ENCODE measurements at regions not wholly inside any gene's neighbourhood (a gene's known extent, or its start where the extent isn't known, plus 50 kb on each side); places are given as distances from the start of the nearest gene placed in this dataset.

GRCh38 chr2:192773044-192773443 is 578.3 kb upstream of the TMEFF2 start (continued):
- TF ChIP-seq, protein P1, sequence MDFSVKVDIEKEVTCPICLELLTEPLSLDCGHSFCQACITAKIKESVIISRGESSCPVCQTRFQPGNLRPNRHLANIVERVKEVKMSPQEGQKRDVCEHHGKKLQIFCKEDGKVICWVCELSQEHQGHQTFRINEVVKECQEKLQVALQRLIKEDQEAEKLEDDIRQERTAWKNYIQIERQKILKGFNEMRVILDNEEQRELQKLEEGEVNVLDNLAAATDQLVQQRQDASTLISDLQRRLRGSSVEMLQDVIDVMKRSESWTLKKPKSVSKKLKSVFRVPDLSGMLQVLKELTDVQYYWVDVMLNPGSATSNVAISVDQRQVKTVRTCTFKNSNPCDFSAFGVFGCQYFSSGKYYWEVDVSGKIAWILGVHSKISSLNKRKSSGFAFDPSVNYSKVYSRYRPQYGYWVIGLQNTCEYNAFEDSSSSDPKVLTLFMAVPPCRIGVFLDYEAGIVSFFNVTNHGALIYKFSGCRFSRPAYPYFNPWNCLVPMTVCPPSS (IDR thresholded peaks at IDR 0.05) = no peak
- TF ChIP-seq ZNF235 (CRISPR knock-in tag; IDR thresholded peaks at IDR 0.05; ENCODE audit: borderline replicate concordance) (no peak), TAF15 (IDR thresholded peaks at IDR 0.05; ENCODE audit: low read depth, low read length, poor library complexity, severe bottlenecking) (no peak), NR2F6 (IDR thresholded peaks at IDR 0.05) (no peak), NR2F6 (CRISPR knock-in tag; IDR thresholded peaks at IDR 0.05) (peak; percentile 34; the same call in 1 of the 2 replicates), SMC3 (IDR thresholded peaks at IDR 0.05; ENCODE audit: low read length) (peak; percentile 3; the same call in 1 of the 2 replicates), CC2D1A (CRISPR knock-in tag; IDR thresholded peaks at IDR 0.05) (no peak), ZNF670 (CRISPR knock-in tag; IDR thresholded peaks at IDR 0.05; ENCODE audit: borderline replicate concordance) (no peak), KLF16 (CRISPR knock-in tag; IDR thresholded peaks at IDR 0.05) (0 out of 4 replicates have a peak, but pooled peaks of 1 of the 2 experiments have one; percentile 33), HDAC1 (CRISPR knock-in tag; IDR thresholded peaks at IDR 0.05) (peak; percentile 62; the same call in 1 of the 2 replicates), CREB1 (IDR thresholded peaks at IDR 0.05) (no peak), CREB1 (CRISPR knock-in tag; IDR thresholded peaks at IDR 0.05) (no peak), FOXP4 (CRISPR knock-in tag; IDR thresholded peaks at IDR 0.05) (peak; percentile 47), ZNF350 (CRISPR knock-in tag; IDR thresholded peaks at IDR 0.05; ENCODE audit: borderline replicate concordance, low read depth) (0 out of 2 replicates have a peak, but pooled peaks have one; percentile 22), POGZ (CRISPR knock-in tag; IDR thresholded peaks at IDR 0.05) (0 out of 2 replicates have a peak, but pooled peaks have one; percentile 35), HNF4A (CRISPR knock-in tag; IDR thresholded peaks at IDR 0.05) (peak; percentile 95), PCBP1 (IDR thresholded peaks at IDR 0.05; ENCODE audit: borderline replicate concordance, low read depth, low read length) (no peak), BCL6 (CRISPR knock-in tag; IDR thresholded peaks at IDR 0.05) (peak; percentile 84)
- TF ChIP-seq, protein P2, sequence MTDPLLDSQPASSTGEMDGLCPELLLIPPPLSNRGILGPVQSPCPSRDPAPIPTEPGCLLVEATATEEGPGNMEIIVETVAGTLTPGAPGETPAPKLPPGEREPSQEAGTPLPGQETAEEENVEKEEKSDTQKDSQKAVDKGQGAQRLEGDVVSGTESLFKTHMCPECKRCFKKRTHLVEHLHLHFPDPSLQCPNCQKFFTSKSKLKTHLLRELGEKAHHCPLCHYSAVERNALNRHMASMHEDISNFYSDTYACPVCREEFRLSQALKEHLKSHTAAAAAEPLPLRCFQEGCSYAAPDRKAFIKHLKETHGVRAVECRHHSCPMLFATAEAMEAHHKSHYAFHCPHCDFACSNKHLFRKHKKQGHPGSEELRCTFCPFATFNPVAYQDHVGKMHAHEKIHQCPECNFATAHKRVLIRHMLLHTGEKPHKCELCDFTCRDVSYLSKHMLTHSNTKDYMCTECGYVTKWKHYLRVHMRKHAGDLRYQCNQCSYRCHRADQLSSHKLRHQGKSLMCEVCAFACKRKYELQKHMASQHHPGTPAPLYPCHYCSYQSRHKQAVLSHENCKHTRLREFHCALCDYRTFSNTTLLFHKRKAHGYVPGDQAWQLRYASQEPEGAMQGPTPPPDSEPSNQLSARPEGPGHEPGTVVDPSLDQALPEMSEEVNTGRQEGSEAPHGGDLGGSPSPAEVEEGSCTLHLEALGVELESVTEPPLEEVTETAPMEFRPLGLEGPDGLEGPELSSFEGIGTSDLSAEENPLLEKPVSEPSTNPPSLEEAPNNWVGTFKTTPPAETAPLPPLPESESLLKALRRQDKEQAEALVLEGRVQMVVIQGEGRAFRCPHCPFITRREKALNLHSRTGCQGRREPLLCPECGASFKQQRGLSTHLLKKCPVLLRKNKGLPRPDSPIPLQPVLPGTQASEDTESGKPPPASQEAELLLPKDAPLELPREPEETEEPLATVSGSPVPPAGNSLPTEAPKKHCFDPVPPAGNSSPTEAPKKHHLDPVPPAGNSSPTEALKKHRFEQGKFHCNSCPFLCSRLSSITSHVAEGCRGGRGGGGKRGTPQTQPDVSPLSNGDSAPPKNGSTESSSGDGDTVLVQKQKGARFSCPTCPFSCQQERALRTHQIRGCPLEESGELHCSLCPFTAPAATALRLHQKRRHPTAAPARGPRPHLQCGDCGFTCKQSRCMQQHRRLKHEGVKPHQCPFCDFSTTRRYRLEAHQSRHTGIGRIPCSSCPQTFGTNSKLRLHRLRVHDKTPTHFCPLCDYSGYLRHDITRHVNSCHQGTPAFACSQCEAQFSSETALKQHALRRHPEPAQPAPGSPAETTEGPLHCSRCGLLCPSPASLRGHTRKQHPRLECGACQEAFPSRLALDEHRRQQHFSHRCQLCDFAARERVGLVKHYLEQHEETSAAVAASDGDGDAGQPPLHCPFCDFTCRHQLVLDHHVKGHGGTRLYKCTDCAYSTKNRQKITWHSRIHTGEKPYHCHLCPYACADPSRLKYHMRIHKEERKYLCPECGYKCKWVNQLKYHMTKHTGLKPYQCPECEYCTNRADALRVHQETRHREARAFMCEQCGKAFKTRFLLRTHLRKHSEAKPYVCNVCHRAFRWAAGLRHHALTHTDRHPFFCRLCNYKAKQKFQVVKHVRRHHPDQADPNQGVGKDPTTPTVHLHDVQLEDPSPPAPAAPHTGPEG (CRISPR knock-in tag; IDR thresholded peaks at IDR 0.05) = no peak
- TF ChIP-seq, protein P3, sequence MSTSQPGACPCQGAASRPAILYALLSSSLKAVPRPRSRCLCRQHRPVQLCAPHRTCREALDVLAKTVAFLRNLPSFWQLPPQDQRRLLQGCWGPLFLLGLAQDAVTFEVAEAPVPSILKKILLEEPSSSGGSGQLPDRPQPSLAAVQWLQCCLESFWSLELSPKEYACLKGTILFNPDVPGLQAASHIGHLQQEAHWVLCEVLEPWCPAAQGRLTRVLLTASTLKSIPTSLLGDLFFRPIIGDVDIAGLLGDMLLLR (CRISPR knock-in tag; IDR thresholded peaks at IDR 0.05) = no peak
